Memory B cell (primary cell): ENCODE measurements at regions not wholly inside any gene's neighbourhood (a gene's known extent, or its start where the extent isn't known, plus 50 kb on each side); places are given as distances from the start of the nearest gene placed in this dataset.

ENCODE experiments used
- ATAC-seq: fragments of 150-1000 bp; cut with Tn5 transposase; 2 replicates; pipeline ENCODE4 v1.10.0; 2021; ENCODE audit warnings: low read depth, mild to moderate bottlenecking, moderate library complexity
- DNase-seq, 2 donors: peaks; one replicate each; pipeline ENCODE4 v3.0.0; 2022; ENCODE audit warnings: low spot score in 2 of 2
- H3K27ac Mint-ChIP-seq: one replicate; pipeline ENCODE4 v1.8.0; 2022; ENCODE audit warnings: mild to moderate bottlenecking, moderate library complexity, mixed read lengths
- H3K27me3 Mint-ChIP-seq: one replicate; pipeline ENCODE4 v1.8.0; 2022; ENCODE audit warnings: mixed read lengths
- H3K36me3 Mint-ChIP-seq: one replicate; pipeline ENCODE4 v1.8.0; 2022; ENCODE audit warnings: mild to moderate bottlenecking, mixed read lengths
- H3K4me1 Mint-ChIP-seq: one replicate; pipeline ENCODE4 v1.8.0; 2022; ENCODE audit warnings: mixed read lengths
- H3K4me3 Mint-ChIP-seq: one replicate; pipeline ENCODE4 v1.8.0; 2022; ENCODE audit warnings: mild to moderate bottlenecking, moderate library complexity, mixed read lengths
- H3K9me3 Mint-ChIP-seq: one replicate; pipeline ENCODE4 v1.8.0; 2022; ENCODE audit warnings: mixed read lengths

DNA sequence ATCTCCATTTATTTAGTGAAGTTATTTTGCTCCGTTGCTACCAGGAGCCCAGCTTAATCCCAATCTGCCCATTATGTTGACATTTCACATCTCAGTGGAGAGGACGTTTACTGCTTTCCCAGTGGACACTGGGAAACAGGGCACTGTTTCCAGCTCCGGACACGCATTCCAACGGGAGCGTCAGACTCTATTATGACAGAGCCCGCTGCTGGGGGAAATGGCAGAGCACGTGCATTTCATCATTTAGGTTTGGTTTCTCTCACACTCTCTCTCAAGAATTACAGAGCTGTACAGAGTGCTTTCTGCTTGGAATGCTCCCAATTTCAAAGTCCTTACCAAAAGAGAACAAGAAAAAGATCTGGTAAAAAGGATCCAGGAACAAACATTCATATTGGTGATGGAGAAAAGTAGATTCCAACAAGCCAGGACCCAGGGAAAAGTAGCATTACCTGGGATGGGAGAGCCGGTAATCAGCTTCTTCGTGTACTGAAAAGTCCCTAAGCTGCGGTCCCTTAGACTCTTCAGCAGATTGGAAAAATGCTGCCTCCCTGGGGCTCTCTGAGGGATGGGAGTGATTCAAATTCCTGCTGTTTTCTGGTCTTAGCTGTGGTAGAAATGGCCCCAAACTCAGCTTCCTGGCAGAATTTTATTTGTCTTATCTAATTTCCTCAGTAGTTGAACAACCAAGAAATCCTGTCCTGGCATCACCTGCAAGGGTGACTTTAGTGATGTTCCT is 136.0 kb upstream of the THBS1 start:
- Mint-ChIP-seq H3K27me3 (peaks cover 1% of the 10 kb centered on the region), H3K36me3 (no peaks in the 10 kb centered on the region), H3K4me1 (no peaks in the 10 kb centered on the region), H3K4me3 (no peak overlapping the region), H3K27ac (no peak overlapping the region), H3K9me3 (no peaks in the 10 kb centered on the region)
- ATAC-seq (no peak), DNase-seq (no peak)

- Mint-ChIP-seq H3K4me3 (no peak overlapping the region), H3K36me3 (no peaks in the 10 kb centered on the region), H3K27me3 (peaks cover 3% of the 10 kb centered on the region), H3K27ac (no peak overlapping the region), H3K9me3 (no peaks in the 10 kb centered on the region), H3K4me1 (no peaks in the 10 kb centered on the region)
- ATAC-seq: no peak
- no peak for DNase-seq
Observed at GRCh38 chr15:39445931-39446330, 134.9 kb upstream of the THBS1 start.

DNA sequence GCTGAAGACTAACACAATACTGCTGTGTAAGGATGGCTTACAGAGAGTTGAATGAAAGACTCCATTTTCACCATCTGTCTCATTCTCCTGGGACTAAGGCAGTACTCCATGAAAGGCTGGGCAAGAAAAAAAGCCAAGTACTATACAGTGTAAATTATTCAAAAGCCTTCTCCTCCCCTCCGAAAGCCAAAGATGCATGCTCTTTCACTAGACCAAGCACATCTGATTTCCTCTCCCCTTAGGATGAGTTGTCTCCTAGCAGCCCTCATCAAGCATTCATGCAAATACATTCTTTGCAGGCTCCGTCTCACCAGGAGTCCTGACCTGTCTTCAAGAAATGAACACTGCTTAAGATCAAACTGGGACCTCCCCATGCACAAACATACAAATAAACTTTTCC is 133.5 kb upstream of the THBS1 start:
- ATAC-seq (no peak), DNase-seq (no peak)
- Mint-ChIP-seq H3K4me1 (no peaks in the 10 kb centered on the region), H3K36me3 (no peaks in the 10 kb centered on the region), H3K4me3 (no peak overlapping the region), H3K9me3 (no peaks in the 10 kb centered on the region), H3K27ac (no peak overlapping the region), H3K27me3 (peaks cover 3% of the 10 kb centered on the region)

GRCh38 chr15:39447881-39448280 is 133.0 kb upstream of the THBS1 start:
- Mint-ChIP-seq H3K4me3 (no peak overlapping the region), H3K4me1 (no peaks in the 10 kb centered on the region), H3K9me3 (no peaks in the 10 kb centered on the region), H3K27ac (no peak overlapping the region), H3K27me3 (peaks cover 3% of the 10 kb centered on the region), H3K36me3 (no peaks in the 10 kb centered on the region)
- ATAC-seq (no peak), DNase-seq (no peak)

GRCh38 chr15:39448409-39448808 is 132.5 kb upstream of the THBS1 start:
- Mint-ChIP-seq H3K4me1 (no peaks in the 10 kb centered on the region), H3K36me3 (no peaks in the 10 kb centered on the region), H3K27ac (no peak overlapping the region), H3K27me3 (peaks cover 3% of the 10 kb centered on the region), H3K4me3 (no peak overlapping the region), H3K9me3 (no peaks in the 10 kb centered on the region)
- ATAC-seq (no peak), DNase-seq (no peak)

DNA sequence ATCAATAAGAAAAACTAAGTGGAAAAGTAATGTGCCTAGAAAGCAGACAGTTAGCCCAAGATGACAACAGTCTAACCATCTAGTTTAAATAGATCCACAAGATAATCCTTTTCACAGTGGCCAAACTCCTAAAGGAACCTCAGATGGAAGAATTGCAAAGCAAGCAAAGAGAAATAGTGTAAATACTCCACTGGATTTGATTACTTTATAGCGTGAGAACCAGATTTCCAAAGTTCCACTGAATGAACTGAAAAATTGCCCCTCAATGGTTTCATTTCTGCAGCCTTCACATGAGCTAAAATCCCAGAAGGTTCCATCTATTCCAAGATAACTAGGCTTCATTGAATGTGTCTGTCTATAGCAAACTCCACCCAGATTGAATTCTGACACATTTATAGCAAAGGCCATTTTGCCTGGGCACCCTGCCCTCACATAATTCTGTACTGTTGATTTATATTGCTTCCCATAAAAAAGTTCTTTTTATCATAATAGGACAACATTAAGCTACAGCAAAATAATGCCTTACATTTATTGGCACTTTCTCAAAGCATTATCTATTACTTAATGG is 129.7 kb upstream of the THBS1 start:
- no peak for ATAC-seq
- H3K27ac Mint-ChIP-seq: no peak overlapping the region
- H3K4me1 Mint-ChIP-seq: no peaks in the 10 kb centered on the region
- no peaks in the 10 kb centered on the region for H3K9me3 Mint-ChIP-seq
- no peak for DNase-seq
- no peaks in the 10 kb centered on the region for H3K36me3 Mint-ChIP-seq
- no peak overlapping the region for H3K4me3 Mint-ChIP-seq
- peaks cover 1% of the 10 kb centered on the region for H3K27me3 Mint-ChIP-seq

- H3K4me1 Mint-ChIP-seq: no peaks in the 10 kb centered on the region
- no peak overlapping the region for H3K4me3 Mint-ChIP-seq
- no peak for DNase-seq
- peaks cover 1% of the 10 kb centered on the region for H3K27me3 Mint-ChIP-seq
- no peaks in the 10 kb centered on the region for H3K36me3 Mint-ChIP-seq
- H3K27ac Mint-ChIP-seq: no peak overlapping the region
- no peaks in the 10 kb centered on the region for H3K9me3 Mint-ChIP-seq
- no peak for ATAC-seq
Observed at GRCh38 chr15:39451871-39452270, 129.0 kb upstream of the THBS1 start.

DNA sequence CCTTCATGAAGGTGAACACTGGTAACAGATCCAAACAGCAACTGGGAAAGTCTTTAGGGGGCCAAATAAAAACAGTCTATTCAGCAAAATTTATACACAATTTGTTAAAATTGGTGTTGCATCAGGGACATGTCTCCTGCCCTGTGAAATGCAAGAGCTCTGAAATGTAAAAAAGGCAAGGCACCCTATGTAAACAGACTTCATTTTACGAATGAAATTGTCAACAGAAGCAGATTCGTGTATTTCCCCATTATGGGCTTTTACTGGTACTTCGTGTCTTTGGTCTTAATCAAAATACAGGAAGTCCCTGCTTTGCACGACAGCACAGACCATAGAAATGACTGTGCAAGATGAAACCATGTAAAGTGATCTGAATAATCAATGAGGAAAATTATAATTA is 127.3 kb upstream of the THBS1 start:
- Mint-ChIP-seq H3K9me3 (no peaks in the 10 kb centered on the region), H3K4me3 (no peak overlapping the region), H3K4me1 (no peaks in the 10 kb centered on the region), H3K27me3 (peaks cover 1% of the 10 kb centered on the region), H3K36me3 (no peaks in the 10 kb centered on the region), H3K27ac (no peak overlapping the region)
- DNase-seq (no peak), ATAC-seq (no peak)

GRCh38 chr15:39454189-39454986 is 126.5 kb upstream of the THBS1 start:
- no peak for ATAC-seq
- H3K9me3 Mint-ChIP-seq: no peaks in the 10 kb centered on the region
- H3K27me3 Mint-ChIP-seq: peaks cover 1% of the 10 kb centered on the region
- no peak for DNase-seq
- no peak overlapping the region for H3K4me3 Mint-ChIP-seq
- no peaks in the 10 kb centered on the region for H3K4me1 Mint-ChIP-seq
- H3K27ac Mint-ChIP-seq: no peak overlapping the region
- no peaks in the 10 kb centered on the region for H3K36me3 Mint-ChIP-seq

DNA sequence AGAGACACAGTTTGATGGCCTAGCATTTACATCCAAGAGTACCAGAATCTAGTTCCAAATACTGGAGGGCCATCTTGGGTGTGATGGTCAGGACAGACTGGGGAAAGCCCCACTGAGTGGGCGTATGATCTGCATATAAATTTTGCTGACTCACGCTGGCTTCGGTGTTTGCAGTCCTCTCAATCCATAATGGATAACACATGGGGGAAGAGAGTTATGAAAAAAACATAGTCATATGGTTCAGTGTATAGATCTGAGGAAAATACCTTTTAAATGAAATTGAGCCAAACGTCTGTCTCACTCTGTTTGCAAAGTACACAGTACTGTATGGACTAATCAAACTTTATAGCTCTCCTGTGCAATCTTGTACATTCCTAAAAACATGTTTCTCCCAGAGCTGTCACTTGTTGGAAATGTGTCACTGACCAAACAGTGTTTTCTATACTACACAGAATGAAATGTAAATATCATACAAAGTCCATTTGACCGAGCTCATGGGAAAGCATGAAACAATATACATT is 125.3 kb upstream of the THBS1 start:
- no peak for ATAC-seq
- Mint-ChIP-seq H3K27ac (no peak overlapping the region), H3K36me3 (no peaks in the 10 kb centered on the region), H3K4me1 (no peaks in the 10 kb centered on the region), H3K27me3 (no peaks in the 10 kb centered on the region), H3K9me3 (no peaks in the 10 kb centered on the region), H3K4me3 (no peak overlapping the region)
- no peak for DNase-seq

- DNase-seq (no peak), ATAC-seq (no peak)
- Mint-ChIP-seq H3K4me3 (no peak overlapping the region), H3K27ac (no peak overlapping the region), H3K27me3 (no peaks in the 10 kb centered on the region), H3K36me3 (no peaks in the 10 kb centered on the region), H3K9me3 (no peaks in the 10 kb centered on the region), H3K4me1 (no peaks in the 10 kb centered on the region)
Observed at GRCh38 chr15:39456159-39456558, 124.7 kb upstream of the THBS1 start.

DNA sequence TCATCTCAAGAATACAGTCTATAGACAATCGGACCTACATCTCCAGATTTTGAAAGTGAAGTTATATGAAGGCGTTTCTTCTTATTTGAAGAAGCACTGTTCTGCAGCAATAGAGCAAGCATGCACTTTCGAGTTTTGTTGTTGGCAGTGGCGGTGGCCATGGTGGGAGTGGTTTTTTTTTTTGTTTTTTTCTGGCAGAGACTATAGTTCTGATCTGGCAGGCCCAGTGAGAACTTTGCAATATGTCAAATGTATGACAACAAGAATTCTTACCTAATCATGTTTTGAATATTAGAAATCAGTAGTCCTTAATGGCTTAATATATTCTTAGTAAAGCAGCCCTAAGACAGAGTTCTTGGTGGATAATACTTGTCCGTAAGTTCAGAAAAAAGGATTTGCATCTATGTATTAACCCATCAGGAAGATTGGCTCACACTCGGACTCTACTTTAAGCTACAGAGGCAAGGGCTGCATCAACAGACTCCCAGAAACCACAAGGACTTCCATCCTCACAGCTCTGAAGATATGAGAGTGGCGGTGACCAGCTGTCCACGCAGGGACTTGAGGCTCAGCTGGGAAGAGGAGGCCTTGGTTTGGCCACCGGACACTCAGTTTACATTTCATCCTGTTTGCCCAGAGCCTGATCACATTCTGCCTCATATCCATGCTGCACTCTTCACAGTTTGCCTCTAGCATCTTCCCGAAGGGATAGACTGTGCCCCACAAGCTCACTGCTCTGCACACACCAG is 124.1 kb upstream of the THBS1 start:
- no peak overlapping the region for H3K27ac Mint-ChIP-seq
- H3K4me3 Mint-ChIP-seq: no peak overlapping the region
- no peaks in the 10 kb centered on the region for H3K9me3 Mint-ChIP-seq
- H3K27me3 Mint-ChIP-seq: no peaks in the 10 kb centered on the region
- H3K4me1 Mint-ChIP-seq: no peaks in the 10 kb centered on the region
- ATAC-seq (no peak), DNase-seq (no peak)
- H3K36me3 Mint-ChIP-seq: no peaks in the 10 kb centered on the region

DNA sequence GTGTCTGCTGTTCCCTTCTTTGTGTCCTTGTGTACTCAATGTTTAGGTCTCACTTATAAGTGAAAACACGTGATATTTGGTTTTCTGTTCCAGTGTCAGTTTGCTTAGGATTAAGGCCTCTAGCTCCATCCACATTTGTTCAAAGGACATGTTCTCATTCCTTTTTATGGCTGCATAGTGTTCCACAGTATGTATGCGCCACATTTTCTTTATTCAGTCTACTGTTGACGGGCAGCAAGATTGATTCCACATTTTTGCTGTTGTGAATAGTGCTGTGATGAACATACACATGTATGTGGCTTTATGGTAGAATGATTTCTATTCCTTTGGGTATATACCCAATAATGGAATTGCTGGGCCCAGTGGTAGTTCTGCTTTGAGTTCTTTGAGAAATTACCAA is 122.7 kb upstream of the THBS1 start:
- Mint-ChIP-seq H3K27ac (no peak overlapping the region), H3K4me1 (no peaks in the 10 kb centered on the region), H3K36me3 (no peaks in the 10 kb centered on the region), H3K9me3 (no peaks in the 10 kb centered on the region), H3K27me3 (no peaks in the 10 kb centered on the region), H3K4me3 (no peak overlapping the region)
- no peak for ATAC-seq
- no peak for DNase-seq

DNA sequence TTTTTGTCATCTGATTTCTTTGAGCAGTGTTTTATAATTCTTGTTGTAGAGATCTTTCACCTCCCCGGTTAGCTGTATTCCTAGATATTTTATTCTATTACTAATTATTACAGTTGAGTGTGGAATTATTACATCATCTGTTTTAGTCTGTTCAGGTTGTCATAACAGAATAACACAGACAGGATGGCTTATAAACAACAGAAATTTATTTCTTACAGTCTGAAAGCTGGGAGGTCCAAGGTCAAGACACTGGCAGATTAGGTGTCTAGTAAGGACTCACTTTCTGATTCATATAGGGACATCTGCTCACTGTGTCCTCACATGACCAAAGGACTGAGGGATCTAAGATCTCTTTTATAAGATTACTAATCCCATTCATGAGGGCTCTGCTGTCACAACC is 121.3 kb upstream of the THBS1 start:
- Mint-ChIP-seq H3K4me1 (no peaks in the 10 kb centered on the region), H3K4me3 (no peak overlapping the region), H3K36me3 (no peaks in the 10 kb centered on the region), H3K27me3 (peaks cover 2% of the 10 kb centered on the region), H3K27ac (no peak overlapping the region), H3K9me3 (no peaks in the 10 kb centered on the region)
- ATAC-seq (no peak), DNase-seq (no peak)
